Embryonic facial prominence (tissue), 1 donor: ENCODE measurements at regions not wholly inside any gene's neighbourhood (a gene's known extent, or its start where the extent isn't known, plus 50 kb on each side); places are given as distances from the start of the nearest gene placed in this dataset.

Experiments used
- DNase-seq: peaks from one replicate; pipeline ENCODE4 v3.0.0-alpha.2; 2016; ENCODE audit errors: extremely low spot score

DNA sequence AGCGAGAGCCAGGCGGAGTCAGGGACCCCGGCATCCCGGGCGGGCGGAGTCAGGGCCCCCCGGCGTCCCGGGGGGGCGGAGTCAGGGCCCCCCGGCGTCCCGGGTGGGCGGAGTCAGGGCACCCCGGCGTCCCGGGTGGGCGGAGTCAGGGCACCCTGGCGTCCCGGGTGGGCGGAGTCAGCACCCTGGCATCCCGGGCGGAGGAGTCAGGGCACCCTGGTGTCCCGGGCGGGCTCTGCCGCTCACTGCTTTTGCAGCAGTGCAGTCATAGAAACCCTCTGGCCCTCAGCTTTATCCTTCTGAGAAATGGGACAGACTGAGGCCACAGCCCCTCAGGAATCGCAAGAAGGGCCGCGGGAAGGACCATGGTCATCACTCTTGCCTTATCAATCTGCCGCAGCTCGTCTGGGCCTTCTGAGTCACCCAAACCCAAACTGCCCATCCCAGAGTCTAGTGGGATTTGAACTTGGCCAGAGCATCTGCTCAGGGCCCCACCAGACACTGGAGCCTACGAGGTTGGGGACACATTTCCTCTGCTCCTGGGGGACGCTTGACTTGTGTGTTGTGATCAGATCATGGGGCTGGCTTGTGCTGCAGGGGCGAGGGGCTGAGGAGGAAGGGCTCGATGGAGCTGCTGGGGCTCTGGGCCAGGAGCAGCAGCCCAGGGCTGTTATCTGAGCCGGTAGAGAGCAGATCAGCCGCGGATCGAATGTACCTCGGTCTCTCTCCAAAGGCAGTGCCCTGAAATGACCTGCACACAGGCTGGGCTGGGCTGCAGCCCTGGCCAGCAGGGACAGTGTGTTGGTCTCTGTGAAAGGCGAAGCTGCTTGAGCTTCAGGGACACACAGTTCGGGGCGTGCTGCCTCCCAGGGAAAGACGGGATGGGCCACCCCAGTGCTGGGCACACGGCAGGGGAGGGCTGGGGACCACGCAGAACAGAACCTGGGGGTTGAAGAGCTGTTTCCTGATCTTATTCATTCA lies 290.1 kb upstream of the HDAC4 start:
- no peak for DNase-seq

DNA sequence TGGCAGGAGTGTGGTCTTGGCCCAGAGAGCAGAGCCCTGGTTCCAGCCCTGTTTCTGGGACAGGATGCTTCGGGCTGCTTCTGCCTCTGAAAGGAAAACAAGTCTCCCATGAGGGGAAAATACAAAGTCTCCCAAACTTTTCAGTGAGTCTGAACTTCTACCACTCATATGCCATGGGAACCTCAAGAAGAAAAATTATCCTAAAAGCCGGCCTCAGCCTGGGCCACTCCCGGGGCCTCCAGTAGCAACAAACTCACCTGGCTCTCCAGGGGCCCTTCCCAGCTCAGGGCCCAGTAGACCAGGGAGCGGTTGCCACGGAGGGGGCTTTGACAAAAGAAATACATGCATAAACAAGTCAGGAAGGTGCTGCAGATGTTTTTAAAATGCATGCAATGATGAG lies 289.2 kb upstream of the HDAC4 start:
- no peak for DNase-seq

DNA sequence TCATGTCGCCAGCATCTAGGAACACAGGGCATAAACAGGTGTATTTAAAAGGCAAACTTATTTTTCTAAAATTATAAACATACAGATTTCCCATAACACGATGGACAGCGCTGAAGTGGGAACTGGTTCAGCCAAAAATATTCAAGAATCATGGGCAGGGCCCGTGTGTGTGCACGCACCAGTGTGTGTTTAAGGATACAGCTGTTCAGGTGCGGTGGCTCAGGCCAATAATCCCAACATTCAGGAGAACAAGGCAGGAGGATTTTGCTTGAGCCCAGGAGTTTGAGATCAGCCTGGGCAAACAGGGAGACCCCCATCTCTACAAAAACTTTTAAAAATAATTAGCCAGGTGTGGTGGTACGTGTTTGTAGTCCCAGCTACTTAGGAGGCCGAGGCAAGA lies 288.6 kb upstream of the HDAC4 start:
- DNase-seq: no peak

DNA sequence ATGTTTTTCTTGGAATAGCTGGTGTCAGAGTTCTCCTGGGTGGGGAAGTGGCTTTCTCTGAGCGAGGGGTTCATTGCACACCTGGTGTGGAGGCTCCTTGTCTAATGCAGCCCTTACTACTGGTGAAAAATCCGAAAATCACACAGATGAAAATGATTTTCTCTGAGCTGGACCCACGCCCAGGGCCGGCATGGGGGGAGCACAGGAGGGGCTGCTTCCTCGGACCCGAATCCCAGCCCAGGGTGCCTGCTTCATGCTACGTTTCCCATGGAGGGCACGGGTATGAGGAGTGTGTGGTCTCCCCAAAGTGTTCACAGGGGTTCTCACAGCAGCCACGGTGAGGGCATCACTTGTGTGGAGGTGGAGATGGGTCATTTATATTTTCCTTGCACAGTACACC lies 288.0 kb upstream of the HDAC4 start:
- no peak for DNase-seq

DNA sequence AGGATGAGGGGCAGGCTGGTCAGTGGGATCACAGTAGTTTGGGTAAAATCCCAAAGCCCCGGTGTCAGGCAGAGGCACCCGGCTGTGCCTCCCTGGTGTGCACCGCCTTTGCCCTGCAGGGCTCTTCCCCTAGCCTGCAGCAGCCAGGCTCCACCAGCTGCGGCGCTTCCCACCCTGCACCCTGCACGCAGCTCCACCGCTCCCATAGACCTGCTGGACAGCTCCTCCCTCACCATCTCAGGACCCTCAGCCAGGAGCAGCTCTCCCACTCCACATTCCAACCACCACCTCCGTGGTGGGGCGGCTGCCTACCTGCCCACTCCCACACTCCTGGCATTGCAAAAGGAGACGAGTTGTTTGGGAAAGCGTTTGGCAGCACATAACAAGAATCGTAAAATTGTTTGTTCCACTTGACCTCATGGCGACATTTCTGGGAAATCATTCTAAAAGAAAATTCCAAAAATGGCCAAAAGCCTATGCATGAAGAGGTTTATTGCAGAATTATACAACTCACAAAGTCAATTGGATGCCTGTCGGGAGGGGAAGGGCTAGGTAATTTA lies 287.4 kb upstream of the HDAC4 start:
- DNase-seq: no peak

DNA sequence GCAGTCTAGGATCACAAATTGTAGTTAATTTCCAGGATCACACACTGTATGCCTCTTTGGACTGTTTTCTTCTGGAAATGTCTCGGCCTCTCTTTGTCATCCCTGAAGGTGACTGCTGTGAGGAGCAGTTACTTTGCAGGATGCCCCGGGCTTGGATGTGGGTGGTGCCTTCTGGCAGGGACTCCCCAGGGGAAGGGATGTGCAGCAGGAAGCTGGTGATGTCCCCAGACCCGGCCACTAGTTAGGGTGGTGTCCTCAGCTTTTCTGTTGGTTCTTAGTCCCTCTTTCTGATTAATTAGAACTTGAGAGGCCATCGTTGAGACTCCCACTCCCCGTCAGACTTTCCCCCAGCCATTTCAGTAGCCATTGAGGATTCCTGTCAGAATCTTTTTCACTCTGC lies 286.6 kb upstream of the HDAC4 start:
- no peak for DNase-seq

DNA sequence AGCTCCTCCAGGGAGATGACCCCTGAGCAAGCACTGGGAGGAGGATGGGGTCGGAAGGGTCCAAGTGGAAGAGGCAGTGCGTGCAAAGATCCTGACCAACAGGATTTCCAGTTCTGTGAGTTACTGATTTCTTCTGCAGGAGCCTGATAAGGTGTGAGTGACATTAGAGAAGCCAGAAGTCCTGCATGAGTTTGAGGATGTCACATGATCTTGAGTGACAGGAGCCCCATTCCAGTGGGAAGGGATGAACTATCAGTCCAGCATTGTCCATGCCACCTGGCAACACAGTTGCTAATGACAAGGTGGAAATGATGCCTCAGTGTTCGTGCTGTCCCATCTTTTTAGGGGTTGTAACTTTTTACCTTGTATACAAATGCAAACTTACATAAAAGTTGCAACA lies 285.1 kb upstream of the HDAC4 start:
- DNase-seq: no peak

DNA sequence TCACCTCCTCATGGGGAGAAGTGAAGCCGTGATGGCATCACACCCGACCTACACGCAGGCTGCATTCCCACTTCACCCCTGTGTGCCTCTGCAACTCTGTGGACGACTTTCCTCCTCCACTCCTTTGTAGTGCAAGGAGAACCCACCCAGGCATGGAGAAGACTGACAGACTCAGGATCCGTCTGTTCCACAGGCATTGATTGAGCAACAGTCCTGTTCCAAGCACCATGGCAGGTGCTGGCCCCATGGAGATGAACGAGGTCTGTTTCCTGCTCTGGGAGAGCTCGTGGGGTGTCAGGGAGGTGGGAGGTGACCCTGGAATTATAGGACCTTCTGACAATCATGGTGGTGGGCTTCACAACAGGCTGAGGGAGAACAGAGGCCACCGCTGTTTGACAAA lies 284.7 kb upstream of the HDAC4 start:
- no peak for DNase-seq

DNA sequence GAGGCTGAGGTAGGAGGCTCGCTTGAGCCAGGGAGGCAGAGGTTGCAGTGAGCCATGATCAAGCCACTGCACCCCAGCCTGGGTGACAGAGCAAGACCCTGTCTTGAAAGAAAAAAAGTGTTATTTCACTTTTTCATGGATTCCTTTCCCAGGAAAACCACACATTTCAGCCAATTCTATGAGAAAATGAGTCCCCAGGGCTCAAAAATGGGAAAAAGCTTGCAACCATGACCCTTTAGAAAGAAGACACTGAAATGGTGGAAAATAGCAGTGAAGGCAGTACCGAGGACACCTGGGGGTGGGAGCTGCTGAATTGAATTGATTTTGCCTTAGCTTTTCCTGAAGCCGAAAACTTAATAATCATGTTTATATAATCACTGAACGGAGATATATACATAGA lies 284.2 kb upstream of the HDAC4 start:
- DNase-seq: no peak

DNA sequence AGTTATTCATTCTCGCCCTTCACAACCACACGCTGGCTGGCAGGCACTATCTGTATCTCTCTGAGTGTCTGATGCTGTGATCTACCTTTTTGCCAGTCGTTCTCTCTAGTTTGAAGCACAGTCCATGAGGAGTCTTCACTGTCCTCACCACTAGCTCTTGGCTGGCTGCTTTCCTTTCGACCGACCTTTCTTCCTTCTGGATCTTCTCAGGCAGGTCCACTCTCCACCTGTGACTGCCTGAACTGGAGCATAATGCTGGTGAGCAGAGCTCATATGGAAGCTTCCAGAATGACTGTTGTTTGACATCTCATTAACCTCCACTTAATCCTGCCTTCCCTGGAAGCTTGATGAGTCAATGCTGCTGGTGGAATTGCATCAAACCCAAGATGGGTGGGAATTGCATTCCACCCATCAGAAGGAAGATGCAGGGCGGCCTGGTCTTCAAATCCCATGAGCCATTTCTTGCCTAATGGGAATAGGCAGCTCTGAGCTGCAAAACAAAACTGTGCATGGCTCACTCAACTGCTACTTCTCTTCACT lies 283.5 kb upstream of the HDAC4 start:
- no peak for DNase-seq

DNA sequence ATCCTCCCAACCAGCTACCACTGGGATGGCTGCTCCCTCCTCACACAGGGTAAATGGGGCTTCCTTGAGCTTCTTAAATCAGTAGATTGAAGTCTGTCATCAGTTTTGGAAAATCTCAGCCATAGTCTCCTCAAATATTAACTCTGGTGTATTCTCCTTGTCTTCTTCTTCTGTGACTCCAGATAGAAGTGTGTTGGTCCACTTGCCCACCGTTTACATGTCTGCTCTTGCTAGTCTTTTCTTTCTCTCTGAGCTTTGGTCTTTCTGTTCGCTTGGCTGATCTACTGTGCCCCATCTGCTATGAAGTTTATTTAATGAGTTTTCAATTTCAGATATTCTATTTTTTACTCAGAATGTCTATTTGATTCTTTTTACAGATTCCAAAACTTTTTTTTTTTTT lies 281.7 kb upstream of the HDAC4 start:
- no peak for DNase-seq

DNA sequence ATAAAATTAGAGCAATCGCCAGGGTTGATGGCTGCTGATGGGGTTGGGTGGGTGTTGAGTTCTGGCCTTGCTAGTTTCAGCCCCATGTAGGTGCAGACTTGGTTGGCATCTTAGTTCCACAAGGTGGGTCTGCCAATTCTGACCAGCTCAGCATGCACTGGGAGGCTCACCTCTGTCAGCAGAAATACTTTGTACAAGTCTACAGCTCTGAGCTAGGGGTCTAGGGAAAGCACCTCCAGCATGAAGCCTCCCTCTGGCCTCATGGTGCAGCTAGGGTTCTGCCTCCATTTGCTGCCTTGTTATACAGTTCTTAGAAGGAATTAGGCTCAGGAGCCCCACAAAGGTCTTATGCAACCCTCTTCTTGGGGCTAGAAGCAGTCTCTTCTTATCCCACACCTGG lies 278.9 kb upstream of the HDAC4 start:
- no peak for DNase-seq

DNA sequence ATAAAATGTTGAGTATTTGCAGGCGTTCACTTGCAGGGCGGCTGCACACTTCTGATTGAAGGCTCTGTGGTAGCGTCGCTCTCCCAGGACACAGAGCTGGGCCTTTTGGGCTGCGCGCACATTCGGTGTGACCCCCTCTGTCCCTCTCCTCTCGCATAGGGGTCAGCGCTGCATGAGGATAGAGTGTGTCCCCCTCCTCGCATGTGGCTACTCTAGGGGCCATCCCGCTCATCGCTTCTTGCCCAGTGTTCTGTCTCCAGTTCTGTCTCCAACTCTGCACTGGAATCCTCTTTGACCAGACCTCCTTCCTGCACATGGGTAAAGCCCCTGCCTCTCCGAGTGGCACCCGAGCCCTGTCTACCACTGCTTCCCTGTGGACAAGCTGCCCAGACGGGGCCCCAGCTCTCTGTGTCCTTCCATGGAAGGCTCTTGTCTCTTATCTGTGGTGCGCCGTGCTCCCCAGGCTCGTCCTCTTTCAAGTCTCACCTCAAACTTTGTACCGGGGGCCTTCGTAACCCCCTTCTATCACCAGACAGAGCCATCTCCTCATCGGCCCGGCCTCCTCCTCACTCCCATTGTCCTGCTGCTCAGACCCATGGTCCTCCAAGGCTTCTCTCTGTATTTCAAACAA lies 278.0 kb upstream of the HDAC4 start:
- DNase-seq: no peak

DNA sequence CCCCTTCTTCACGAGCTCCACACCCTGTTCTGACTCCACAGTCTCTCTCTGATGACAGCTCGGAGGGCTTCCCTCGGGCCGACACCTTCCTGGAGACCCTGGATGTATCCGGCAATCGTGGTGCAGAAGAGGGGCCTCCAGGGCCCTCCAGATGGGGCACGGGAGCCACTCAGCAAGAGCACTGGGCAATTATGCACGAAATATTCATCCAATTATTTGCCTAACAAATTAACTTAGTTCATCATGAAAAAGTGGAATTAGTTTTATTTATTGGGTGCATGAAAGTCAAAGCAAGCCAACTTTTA lies 277.3 kb upstream of the HDAC4 start:
- no peak for DNase-seq

DNA sequence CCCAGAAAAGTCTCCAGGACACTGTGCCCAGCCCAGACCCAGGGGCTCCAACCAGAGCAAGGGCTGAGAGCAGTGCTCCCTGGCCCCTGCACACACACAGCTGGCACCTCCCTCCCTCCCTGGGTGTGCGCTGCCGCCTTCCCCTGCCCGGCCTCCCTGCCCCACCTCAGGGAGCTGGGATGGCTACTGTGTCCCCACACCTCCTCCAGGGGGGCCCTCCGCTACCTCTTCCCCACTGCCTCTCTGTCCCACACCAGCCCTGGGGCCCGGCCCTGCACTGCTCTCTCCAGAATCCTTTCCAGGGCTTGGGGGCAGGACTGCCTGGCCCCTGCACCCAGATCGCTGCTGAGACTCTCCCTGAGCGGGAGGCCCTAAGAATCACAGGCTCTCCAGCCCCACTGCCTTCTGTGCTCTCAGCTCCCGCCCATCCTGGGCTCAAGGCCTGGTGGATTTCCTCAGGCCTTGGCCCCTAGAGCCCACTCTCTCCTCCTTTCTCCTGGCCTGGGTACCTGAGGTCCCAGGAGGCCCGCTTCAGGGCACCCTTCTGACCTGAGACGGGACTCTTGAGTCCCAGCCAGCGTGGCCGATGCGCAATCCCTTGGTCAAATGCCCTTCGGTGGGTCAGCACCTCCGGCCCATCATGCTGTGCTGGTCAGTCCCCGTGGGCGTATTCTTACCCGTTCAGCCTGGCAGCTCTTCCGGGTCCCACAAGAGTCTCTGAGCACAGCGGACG lies 276.8 kb upstream of the HDAC4 start:
- no peak for DNase-seq

DNA sequence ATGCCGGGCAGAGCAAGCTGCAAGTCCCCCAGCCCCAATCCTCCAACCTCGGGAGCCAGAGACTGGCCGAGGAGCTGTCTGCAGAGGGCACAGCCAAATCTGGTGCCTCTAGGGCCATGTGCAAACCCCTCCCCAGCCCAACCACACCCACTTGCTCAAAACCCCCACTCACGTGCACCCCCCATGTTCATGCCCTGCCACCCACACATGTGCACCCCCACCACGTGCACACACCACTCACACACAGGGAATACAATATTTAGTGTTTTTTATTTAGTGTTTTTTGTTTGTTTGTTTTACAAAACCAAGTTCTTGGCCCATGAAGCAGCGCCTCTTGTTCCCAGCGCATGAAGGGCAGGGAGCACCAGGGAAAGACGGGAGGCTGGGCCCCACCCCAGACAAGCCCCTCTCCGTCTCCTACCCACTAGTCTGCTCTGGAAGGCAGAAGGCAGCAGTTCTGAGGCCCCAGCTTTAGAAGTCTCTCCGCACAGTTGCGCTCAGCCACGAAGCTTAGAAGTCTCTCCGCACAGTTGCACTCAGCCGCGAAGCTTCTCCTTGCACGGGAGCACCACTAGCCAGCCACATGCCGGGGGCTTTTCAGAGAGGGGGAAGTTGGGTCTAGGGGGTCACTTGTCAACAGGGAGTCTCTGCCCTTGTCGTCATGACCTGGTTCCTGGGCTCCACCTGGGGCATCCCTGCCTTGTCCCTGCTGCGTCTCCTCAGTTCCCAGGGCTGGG lies 276.1 kb upstream of the HDAC4 start:
- no peak for DNase-seq

DNA sequence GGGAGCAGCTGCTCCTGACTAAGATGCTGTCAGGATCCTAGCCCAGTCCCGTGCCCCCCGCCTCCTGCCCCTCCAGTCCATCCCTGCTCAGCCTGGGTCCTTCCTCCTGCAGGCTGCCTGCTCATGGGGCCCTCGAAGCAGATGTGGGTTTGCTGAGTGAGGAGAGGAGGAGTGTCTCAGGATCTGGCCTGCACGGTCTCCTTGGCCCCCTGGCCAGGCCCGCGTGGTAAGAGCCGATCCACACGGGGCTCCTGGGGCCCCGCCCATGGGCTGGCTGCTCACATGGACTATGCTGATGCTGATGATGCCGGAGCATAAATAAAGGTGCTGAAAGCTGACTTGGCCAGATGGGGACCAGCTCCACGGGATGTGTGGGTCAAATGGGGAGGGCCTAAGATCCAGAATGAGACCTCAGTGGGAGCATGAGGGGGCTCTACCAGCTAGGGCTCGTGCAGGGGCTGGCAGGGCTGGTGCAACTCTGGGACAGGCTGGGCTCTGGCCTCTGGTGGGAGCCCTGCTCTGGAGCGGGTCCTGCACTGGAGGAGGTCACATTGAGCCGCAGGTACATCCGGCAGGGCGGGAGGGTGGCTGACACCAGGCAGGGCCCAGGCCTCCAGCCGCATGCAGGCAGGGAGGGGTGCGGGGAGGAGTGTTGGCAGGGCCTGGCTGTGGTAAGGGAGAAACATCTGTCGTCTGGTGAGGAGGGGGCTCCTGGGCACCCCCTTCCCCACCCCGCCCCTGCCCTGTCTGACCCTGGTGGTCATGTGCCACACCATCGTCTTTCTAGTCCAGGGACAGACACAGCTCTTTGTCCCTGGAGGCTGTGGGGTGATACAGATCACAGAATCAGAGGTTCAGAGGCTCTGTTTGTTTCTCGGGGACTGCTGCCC lies 275.3 kb upstream of the HDAC4 start:
- DNase-seq: no peak

DNA sequence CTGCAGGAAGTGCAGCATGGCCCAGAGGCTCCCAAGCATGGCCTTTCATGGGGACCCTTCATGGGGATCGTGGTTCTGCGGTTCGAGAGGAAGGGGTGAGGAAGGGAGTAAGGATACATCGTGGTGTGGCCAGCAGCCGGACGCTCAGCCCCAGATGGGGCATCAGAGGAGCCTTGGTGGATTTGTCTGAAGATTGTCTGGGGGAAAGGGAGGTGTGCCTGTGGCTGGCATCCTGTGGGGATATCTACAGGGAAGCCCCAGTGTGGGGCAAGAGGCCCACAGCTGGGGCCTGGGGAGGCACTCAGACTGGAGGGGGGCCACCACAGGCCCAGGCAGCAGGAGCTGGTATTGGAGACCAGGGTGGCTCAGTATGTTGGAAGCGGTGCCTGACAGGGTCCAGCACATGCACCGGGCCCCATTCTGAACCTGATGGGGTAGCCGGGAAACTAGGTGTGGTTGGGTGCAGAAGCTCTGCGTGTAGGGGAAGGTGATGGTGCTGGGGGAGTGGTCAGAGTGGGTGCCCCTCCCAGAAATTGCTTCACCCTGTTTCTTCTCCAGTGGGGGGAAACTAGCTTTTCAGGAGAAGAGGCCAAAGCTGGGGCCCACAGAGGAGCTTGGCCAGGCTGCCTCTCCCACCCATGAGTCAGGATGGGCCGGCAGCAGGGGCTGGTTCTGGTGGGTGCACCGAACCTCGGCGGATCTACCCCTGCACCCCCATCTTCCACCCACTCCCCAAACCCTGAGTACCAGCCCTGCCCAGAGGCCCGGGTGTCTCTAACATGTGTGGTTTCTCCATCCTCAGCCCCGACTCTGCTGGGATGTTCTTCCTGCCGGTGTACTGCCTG lies 274.4 kb upstream of the HDAC4 start:
- no peak for DNase-seq

DNA sequence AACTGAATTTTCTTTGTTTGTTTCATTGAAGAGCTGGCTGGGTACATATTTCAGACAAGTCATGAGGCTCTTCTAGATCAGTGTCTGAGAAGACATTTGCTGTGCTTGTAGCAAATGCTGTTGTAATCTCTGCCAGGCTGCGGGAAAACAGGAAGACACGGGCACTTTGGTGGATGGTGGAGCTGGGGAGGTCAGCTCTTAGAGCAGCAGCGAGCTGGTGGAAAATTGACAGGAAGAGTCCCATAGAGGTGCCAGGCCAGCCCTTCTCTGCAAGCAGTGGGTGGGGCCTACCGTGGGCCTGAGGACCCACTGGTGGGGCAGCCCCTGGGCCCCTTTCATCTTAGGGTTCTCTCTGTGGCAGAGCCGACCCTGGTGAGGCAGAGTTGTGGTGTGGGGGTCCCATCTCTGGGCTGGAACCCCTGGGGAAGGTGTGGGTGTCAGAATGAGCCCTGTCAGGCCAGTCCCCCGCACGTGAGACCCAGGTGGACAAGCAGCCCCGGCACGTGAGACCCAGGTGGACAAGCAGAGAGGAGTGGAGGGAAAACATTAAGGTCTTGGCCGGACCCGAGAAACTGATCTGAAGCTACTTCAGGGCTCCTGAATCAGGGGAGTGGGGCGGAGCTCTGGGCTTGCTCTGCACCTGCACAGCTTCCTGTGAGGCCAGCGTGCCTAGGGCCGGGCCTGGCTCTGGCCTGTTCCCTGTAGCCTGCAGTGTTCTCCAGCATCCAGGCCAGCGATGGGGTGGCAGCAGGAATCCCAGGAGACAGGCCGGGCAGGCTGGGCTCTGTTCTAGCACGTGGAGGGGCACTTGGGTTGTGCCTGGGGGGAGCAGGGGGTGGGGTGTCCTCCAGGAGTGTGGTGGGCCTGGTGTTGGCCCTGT lies 273.5 kb upstream of the HDAC4 start:
- no peak for DNase-seq
